Panc1 (cell line): ENCODE measurements at regions not wholly inside any gene's neighbourhood (a gene's known extent, or its start where the extent isn't known, plus 50 kb on each side); places are given as distances from the start of the nearest gene placed in this dataset.
"Not testable (repeated sequence)": the region's sequence is repeated elsewhere in the genome, so short reads cannot be mapped to it uniquely, and the experiment has no call there.

Experiments
- ATAC-seq: fragments of 200-7000 bp; cut with Tn5 transposase; 2 replicates; pipeline ENCODE4 v1.9.1; 2020; ENCODE audit warnings: mild to moderate bottlenecking, moderate library complexity
- BruUV-seq: library from RNA; stranded (reverse); fragments of 400-500 nt; replicated peaks from 2 replicates; lab custom pipeline; 2021; lab: Mats Ljungman, UMichigan
- CTCF ChIA-PET: fragments of 300-600 bp; sonication (Branson Sonifier 250); formaldehyde crosslinking; loops from one replicate; lab custom pipeline; 2022; ENCODE audit warnings: antibody characterized with exemption; lab: Charles Lee
- POLR2A ChIA-PET: fragments of 300-600 bp; sonication (Branson Sonifier 250); formaldehyde crosslinking; loops from one replicate; lab custom pipeline; 2022; ENCODE audit warnings: antibody characterized with exemption; lab: Charles Lee
- DNase-seq: peaks from one replicate; pipeline ENCODE4 v3.0.0-alpha.2; 2010; ENCODE audit warnings: low read depth, low spot score
- H3K27ac ChIP-seq: 2 replicates; pipeline ENCODE4 v1.5.1; 2011; ENCODE audit warnings: mild to moderate bottlenecking, low read length, inconsistent platforms
- H3K27me3 ChIP-seq: fragments of 200-500 bp; sonication (Bioruptor generic); 2 replicates; pipeline ENCODE4 v1.6.0; 2014; ENCODE audit warnings: low read length, inconsistent platforms; ENCODE audit not compliant: control insufficient read depth, insufficient read depth
- H3K36me3 ChIP-seq: fragments of 200-500 bp; sonication (Bioruptor generic); 2 replicates; pipeline ENCODE4 v1.5.1; 2014; ENCODE audit warnings: inconsistent platforms, mild to moderate bottlenecking, low read length, moderate library complexity; ENCODE audit not compliant: control insufficient read depth, insufficient read depth
- H3K4me1 ChIP-seq: 2 replicates; pipeline ENCODE4 v1.5.1; 2011; ENCODE audit warnings: inconsistent platforms, mild to moderate bottlenecking, low read length, moderate library complexity; ENCODE audit not compliant: control insufficient read depth, insufficient read depth
- H3K4me3 ChIP-seq, 2 experiments: 2 replicates each; pipeline ENCODE4 v1.5.1; 2011 to 2012; ENCODE audit warnings: low read depth in 2 of 2, low read length in 2 of 2, mild to moderate bottlenecking in 2 of 2, inconsistent platforms in 1 of 2, moderate library complexity in 1 of 2
- H3K9me3 ChIP-seq: fragments of 200-500 bp; sonication (Bioruptor generic); 2 replicates; pipeline ENCODE4 v1.5.1; 2014; ENCODE audit warnings: low read depth, mild to moderate bottlenecking, inconsistent platforms, low read length, moderate library complexity; ENCODE audit not compliant: control insufficient read depth, insufficient read depth
- POLR2AphosphoS5 ChIP-seq: IDR thresholded peaks from 2 replicates; pipeline ENCODE4 v1.6.1; 2012; ENCODE audit warnings: mild to moderate bottlenecking, low read depth, low read length, moderate library complexity
- SIN3A ChIP-seq: IDR thresholded peaks from 2 replicates; pipeline ENCODE4 v1.6.1; 2012; ENCODE audit warnings: low read depth, mild to moderate bottlenecking, low read length, moderate library complexity, borderline replicate concordance; ENCODE audit not compliant: insufficient read depth
- TCF7L2 ChIP-seq: IDR thresholded peaks from 2 replicates; pipeline ENCODE4 v1.6.1; 2011; ENCODE audit warnings: mild to moderate bottlenecking, low read depth, low read length, inconsistent platforms
- in situ Hi-C: cut with HindIII; loops from 2 replicates; pipeline ENCODE4 v1.10.0; 2016; ENCODE audit warnings: low sequenced_read_pairs, low pct_unique_long_range_greater_than_20kb
- intact Hi-C: fragments of 100-400 bp; cut with micrococcal nuclease; formaldehyde crosslinking; loops from one replicate; pipeline ENCODE4 v1.10.0; 2022; ENCODE audit not compliant: unreplicated experiment
- TF ChIP-seq, protein P1 (sequence below), 2 experiments: IDR thresholded peaks; 2 replicates each; pipeline ENCODE4 v1.6.1; 2011 to 2012; ENCODE audit warnings: low read depth in 2 of 2, control low read depth in 1 of 2, low read length in 1 of 2, mild to moderate bottlenecking in 1 of 2, moderate library complexity in 1 of 2; ENCODE audit not compliant: insufficient read depth in 1 of 2
- TF ChIP-seq, protein P2 (sequence below): fragments of 450-650 bp; IDR thresholded peaks from 2 replicates; pipeline ENCODE4 v1.5.1; 2017; ENCODE audit warnings: mild to moderate bottlenecking

DNA sequence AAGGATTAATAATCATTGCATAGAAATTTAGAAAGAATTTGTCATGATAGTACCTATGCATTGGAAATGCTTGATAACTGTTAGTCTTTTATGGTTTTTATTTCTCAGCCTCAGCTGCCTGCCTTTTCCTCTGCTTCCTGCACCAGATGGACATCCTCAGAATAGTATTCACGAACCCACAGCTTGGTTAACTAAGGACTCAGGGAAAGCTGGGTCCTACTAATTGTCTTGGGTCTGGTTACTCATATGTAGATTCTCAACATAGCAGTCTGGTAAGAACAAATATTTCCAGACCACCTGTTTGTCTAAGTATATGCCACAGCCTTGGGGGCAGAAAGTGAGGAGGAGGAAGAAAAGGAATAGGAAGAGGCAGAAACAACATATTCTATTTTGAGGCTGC is 464.5 kb upstream of the SMARCA2 start:
- in situ Hi-C loops (no loop called here), intact Hi-C loops (no loop called here)
- no peaks in the 10 kb centered on the region for H3K9me3 ChIP-seq
- TF ChIP-seq, protein P1, sequence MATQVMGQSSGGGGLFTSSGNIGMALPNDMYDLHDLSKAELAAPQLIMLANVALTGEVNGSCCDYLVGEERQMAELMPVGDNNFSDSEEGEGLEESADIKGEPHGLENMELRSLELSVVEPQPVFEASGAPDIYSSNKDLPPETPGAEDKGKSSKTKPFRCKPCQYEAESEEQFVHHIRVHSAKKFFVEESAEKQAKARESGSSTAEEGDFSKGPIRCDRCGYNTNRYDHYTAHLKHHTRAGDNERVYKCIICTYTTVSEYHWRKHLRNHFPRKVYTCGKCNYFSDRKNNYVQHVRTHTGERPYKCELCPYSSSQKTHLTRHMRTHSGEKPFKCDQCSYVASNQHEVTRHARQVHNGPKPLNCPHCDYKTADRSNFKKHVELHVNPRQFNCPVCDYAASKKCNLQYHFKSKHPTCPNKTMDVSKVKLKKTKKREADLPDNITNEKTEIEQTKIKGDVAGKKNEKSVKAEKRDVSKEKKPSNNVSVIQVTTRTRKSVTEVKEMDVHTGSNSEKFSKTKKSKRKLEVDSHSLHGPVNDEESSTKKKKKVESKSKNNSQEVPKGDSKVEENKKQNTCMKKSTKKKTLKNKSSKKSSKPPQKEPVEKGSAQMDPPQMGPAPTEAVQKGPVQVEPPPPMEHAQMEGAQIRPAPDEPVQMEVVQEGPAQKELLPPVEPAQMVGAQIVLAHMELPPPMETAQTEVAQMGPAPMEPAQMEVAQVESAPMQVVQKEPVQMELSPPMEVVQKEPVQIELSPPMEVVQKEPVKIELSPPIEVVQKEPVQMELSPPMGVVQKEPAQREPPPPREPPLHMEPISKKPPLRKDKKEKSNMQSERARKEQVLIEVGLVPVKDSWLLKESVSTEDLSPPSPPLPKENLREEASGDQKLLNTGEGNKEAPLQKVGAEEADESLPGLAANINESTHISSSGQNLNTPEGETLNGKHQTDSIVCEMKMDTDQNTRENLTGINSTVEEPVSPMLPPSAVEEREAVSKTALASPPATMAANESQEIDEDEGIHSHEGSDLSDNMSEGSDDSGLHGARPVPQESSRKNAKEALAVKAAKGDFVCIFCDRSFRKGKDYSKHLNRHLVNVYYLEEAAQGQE (IDR thresholded peaks at IDR 0.05; ENCODE audit: insufficient read depth in 1 of 2, low read depth in 2 of 2, low read length in 1 of 2), result no peak
- TF ChIP-seq, protein P2, sequence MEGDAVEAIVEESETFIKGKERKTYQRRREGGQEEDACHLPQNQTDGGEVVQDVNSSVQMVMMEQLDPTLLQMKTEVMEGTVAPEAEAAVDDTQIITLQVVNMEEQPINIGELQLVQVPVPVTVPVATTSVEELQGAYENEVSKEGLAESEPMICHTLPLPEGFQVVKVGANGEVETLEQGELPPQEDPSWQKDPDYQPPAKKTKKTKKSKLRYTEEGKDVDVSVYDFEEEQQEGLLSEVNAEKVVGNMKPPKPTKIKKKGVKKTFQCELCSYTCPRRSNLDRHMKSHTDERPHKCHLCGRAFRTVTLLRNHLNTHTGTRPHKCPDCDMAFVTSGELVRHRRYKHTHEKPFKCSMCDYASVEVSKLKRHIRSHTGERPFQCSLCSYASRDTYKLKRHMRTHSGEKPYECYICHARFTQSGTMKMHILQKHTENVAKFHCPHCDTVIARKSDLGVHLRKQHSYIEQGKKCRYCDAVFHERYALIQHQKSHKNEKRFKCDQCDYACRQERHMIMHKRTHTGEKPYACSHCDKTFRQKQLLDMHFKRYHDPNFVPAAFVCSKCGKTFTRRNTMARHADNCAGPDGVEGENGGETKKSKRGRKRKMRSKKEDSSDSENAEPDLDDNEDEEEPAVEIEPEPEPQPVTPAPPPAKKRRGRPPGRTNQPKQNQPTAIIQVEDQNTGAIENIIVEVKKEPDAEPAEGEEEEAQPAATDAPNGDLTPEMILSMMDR, result no peak
- TF ChIP-seq SIN3A, result no peak
- no peak for TF ChIP-seq POLR2AphosphoS5
- no peak for TF ChIP-seq TCF7L2
- ChIA-PET POLR2A (no interaction called here), CTCF (no interaction called here)
- BruUV-seq, result no TSS peak
- no peaks in the 10 kb centered on the region for H3K27me3 ChIP-seq
- H3K36me3 ChIP-seq, result no peaks in the 10 kb centered on the region
- no peak overlapping the region for H3K27ac ChIP-seq
- H3K4me3 ChIP-seq, result no peak overlapping the region
- H3K4me1 ChIP-seq, result no peaks in the 10 kb centered on the region
- DNase-seq, result no peak
- no peak for ATAC-seq

GRCh38 chr9:1554081-1555035 is 460.8 kb upstream of the SMARCA2 start:
- Histone ChIP-seq H3K36me3 (no peaks in the 10 kb centered on the region), H3K4me1 (no peaks in the 10 kb centered on the region), H3K4me3 (no peak overlapping the region), H3K9me3 (no peaks in the 10 kb centered on the region), H3K27ac (no peak overlapping the region), H3K27me3 (no peaks in the 10 kb centered on the region)
- POLR2A ChIA-PET, result no interaction called here
- CTCF ChIA-PET, result no interaction called here
- in situ Hi-C loops (no loop called here), intact Hi-C loops (no loop called here)
- no TSS peak for BruUV-seq
- no peak for DNase-seq
- no peak for ATAC-seq
- TF ChIP-seq, protein P2, result no peak
- TF ChIP-seq POLR2AphosphoS5, result no peak

- DNase-seq, POLR2A ChIA-PET, H3K4me3 ChIP-seq, in situ Hi-C loops, H3K9me3 ChIP-seq, H3K27me3 ChIP-seq, H3K36me3 ChIP-seq, H3K27ac ChIP-seq, H3K4me1 ChIP-seq, CTCF ChIA-PET, ATAC-seq, intact Hi-C loops, BruUV-seq: not testable (repeated sequence)
These were observed 456.5 kb upstream of the SMARCA2 start for GRCh38 chr9:1558666-1559065.
